Stimulated activated naive B cell treated with anti-CD40 and anti-IgM and Interleukin-4, amounts not matched to agents 10 μg/mL and 1 μg/mL and 100 μg/mL, for 72 hours (primary cell): ENCODE measurements at regions not wholly inside any gene's neighbourhood (a gene's known extent, or its start where the extent isn't known, plus 50 kb on each side); places are given as distances from the start of the nearest gene placed in this dataset.
"Not testable (repeated sequence)": the region's sequence is repeated elsewhere in the genome, so short reads cannot be mapped to it uniquely, and the experiment has no call there.

Experiments
- ATAC-seq, 2 donors: fragments of 150-1000 bp; cut with Tn5 transposase; replicated peaks; 2 replicates each; pipeline ENCODE4 v1.10.0; 2021; ENCODE audit warnings: moderate library complexity in 1 of 2
- DNase-seq: peaks from one replicate; pipeline ENCODE4 v3.0.0; 2021
- H3K27ac Mint-ChIP-seq: one replicate; pipeline ENCODE4 v1.8.0; 2022; ENCODE audit warnings: mild to moderate bottlenecking, mixed read lengths
- H3K27me3 Mint-ChIP-seq, 2 donors: one replicate each; pipeline ENCODE4 v1.8.0; 2022; ENCODE audit warnings: mixed read lengths in 2 of 2
- H3K36me3 Mint-ChIP-seq, 2 donors: one replicate each; pipeline ENCODE4 v1.8.0; 2022; ENCODE audit warnings: mixed read lengths in 2 of 2, mild to moderate bottlenecking in 1 of 2
- H3K4me1 Mint-ChIP-seq, 2 donors: one replicate each; pipeline ENCODE4 v1.8.0; 2022; ENCODE audit warnings: mixed read lengths in 2 of 2, mild to moderate bottlenecking in 1 of 2
- H3K4me3 Mint-ChIP-seq, 2 donors: one replicate each; pipeline ENCODE4 v1.8.0; 2022; ENCODE audit warnings: mild to moderate bottlenecking in 2 of 2, mixed read lengths in 2 of 2, moderate library complexity in 1 of 2
- H3K9me3 Mint-ChIP-seq, 2 donors: one replicate each; pipeline ENCODE4 v1.8.0; 2022; ENCODE audit warnings: mixed read lengths in 2 of 2, mild to moderate bottlenecking in 1 of 2

DNA sequence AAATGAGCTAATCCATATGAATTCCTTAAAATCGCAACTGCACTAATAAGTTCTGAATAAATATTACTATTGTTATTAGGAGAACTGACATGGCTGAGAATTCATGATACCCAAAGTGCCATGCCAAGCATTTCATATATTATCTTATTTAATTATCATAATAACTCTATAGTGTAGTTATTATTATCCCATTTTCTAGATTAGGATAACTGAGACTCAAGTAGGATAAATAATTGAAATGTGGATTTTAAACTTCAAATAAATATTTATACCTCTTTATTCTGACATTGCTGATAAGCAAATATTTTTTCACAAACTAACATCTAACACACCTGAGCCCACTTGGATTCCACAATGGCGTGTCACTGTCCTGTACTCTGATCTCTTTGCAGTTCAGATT lies 492.7 kb downstream of the IRS1 start:
- no peak overlapping the region for H3K4me3 Mint-ChIP-seq
- no peaks in the 10 kb centered on the region for H3K36me3 Mint-ChIP-seq
- ATAC-seq (no peak), DNase-seq (no peak)
- peaks cover 0 to 2% of the 10 kb centered on the region in 2 donors for H3K9me3 Mint-ChIP-seq
- no peak overlapping the region for H3K27ac Mint-ChIP-seq
- H3K27me3 Mint-ChIP-seq: no peaks in the 10 kb centered on the region
- peaks cover 4 to 8% of the 10 kb centered on the region in 2 donors for H3K4me1 Mint-ChIP-seq

GRCh38 chr2:226304308-226304707 lies 495.3 kb downstream of the IRS1 start:
- peak; percentile 48 to 75 for ATAC-seq
- peaks cover 0 to 4% of the 10 kb centered on the region in 2 donors for H3K9me3 Mint-ChIP-seq
- no peak for DNase-seq
- H3K27ac Mint-ChIP-seq: peak overlapping the region; percentile 37
- no peaks in the 10 kb centered on the region for H3K36me3 Mint-ChIP-seq
- H3K27me3 Mint-ChIP-seq: no peaks in the 10 kb centered on the region
- peaks cover 7 to 8% of the 10 kb centered on the region in 2 donors for H3K4me1 Mint-ChIP-seq
- H3K4me3 Mint-ChIP-seq: no peak overlapping the region

DNA sequence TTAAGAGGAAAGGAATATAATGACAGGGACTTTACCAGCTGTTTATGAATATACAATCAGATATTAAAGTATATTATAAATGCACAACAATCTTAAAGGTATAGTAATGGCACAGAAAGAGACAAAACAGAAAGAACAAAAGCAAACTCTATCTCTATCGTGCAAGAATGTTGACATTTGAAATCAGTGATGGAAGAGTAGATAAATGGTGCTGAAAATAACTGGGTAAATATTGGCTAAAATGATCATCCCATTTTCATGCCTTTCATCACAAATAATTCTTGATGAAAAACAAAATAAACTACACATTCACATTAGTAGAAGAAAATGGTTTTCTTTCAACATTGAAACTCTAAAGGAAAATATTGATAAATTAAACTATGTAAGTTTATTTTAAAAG lies 495.9 kb downstream of the IRS1 start:
- Mint-ChIP-seq H3K27me3 (no peaks in the 10 kb centered on the region), H3K4me1 (peaks cover 7 to 8% of the 10 kb centered on the region in 2 donors), H3K27ac (no peak overlapping the region)

DNA sequence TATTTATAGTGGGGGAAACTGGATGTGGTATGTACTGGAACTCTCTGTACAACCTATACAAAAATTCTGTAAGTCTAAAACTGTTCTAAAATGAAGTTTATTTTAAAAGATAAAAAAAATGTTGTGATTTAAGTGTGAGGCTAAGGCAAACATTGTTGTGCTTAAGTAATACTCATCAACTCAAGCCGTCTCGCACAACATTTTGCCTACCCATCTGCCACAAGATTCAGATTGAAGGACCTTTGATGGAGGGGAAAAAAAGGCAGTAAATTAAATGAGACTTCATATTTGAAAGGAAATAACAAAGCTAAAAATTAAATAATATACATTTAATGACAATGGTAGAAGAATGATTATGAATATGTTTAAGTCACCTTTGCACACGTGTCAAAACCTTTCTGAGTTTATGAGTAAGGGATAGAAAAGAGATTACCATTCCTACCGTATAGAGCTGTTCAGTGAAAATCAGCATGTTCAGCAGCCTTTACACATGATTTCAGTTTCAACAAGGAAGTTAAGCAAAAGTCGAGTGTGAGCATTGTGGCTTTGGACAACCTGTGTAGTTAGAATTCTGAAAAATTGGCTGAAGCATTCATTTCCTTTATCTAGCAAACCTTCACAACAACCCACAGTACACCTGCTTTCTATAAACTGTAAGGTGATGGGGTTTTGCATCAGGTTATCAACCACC lies 499.3 kb downstream of the IRS1 start:
- DNase-seq (no peak), ATAC-seq (peak in 1 of 2 donors; percentile 34)
- no peak overlapping the region for H3K4me3 Mint-ChIP-seq
- no peak overlapping the region for H3K27ac Mint-ChIP-seq
- no peaks in the 10 kb centered on the region for H3K36me3 Mint-ChIP-seq
- H3K27me3 Mint-ChIP-seq: no peaks in the 10 kb centered on the region
- peaks cover 6 to 8% of the 10 kb centered on the region in 2 donors for H3K4me1 Mint-ChIP-seq
- peaks cover 0 to 4% of the 10 kb centered on the region in 2 donors for H3K9me3 Mint-ChIP-seq

More for the DNA sequence above, 495.9 kb downstream of the IRS1 start:
- no peak overlapping the region for H3K4me3 Mint-ChIP-seq
- DNase-seq (no peak), ATAC-seq (no peak)
- no peaks in the 10 kb centered on the region for H3K36me3 Mint-ChIP-seq
- peaks cover 0 to 4% of the 10 kb centered on the region in 2 donors for H3K9me3 Mint-ChIP-seq

GRCh38 chr2:226299771-226300170 lies 499.8 kb downstream of the IRS1 start:
- H3K36me3 Mint-ChIP-seq: no peaks in the 10 kb centered on the region
- H3K9me3 Mint-ChIP-seq: peaks cover 0 to 4% of the 10 kb centered on the region in 2 donors
- no peak for DNase-seq
- no peak overlapping the region for H3K4me3 Mint-ChIP-seq
- peaks cover 5 to 6% of the 10 kb centered on the region in 2 donors for H3K4me1 Mint-ChIP-seq
- no peak overlapping the region for H3K27ac Mint-ChIP-seq
- H3K27me3 Mint-ChIP-seq: no peaks in the 10 kb centered on the region
- ATAC-seq: no peak

- Mint-ChIP-seq H3K27me3 (no peaks in the 10 kb centered on the region), H3K27ac (no peak overlapping the region), H3K4me3 (no peak overlapping the region), H3K9me3 (peaks cover 10 to 13% of the 10 kb centered on the region in 2 donors), H3K36me3 (peaks cover 0 to 4% of the 10 kb centered on the region in 2 donors), H3K4me1 (peaks cover 0 to under 1% of the 10 kb centered on the region in 2 donors)
- ATAC-seq (no peak), DNase-seq (no peak)
Observed at GRCh38 chr2:226295681-226296080, 503.9 kb downstream of the IRS1 start.

DNA sequence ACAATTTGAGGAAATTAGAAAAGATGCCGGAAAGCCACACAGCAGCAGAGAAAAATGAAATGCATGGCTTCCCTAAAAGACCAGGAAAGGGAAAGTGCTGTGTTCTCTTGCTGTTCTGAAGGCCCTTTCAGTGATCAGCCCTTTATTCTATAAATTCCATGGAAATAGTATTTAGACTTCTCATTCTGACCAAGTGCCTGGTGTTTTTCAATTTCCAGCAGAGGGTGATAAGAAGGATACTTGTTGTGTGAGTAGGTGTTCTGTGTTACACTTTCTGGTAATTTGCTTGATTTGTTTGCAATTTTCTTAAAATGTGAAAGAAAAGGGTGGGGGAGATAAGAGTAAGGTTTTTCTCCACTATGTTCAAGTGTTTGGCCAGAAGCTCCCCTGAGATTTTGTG lies 504.5 kb downstream of the IRS1 start:
- DNase-seq: no peak
- Mint-ChIP-seq H3K27ac (no peak overlapping the region), H3K4me1 (no peaks in the 10 kb centered on the region), H3K27me3 (no peaks in the 10 kb centered on the region), H3K4me3 (no peak overlapping the region), H3K36me3 (peaks cover 0 to 4% of the 10 kb centered on the region in 2 donors), H3K9me3 (peaks cover 10 to 14% of the 10 kb centered on the region in 2 donors)
- ATAC-seq: no peak

DNA sequence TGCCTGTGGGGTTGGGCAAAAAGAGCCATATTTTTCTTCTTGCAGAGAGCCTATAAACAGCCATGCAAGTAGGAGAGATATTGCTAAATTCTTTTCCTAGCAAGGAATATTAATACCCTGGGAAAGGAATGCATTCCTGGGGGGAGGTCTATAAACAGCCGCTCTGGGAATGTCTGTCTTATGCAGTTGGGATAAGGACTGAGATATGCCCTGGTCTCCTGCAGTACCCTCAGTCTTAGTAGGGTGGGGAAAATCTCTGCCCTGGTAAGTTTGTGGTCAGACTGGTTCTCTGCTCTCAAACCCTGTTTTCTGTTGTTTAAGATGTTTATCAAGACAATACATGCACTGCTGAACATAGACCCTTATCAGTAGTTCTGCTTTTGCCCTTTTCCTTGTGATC lies 508.3 kb downstream of the IRS1 start:
- not testable (repeated sequence) for ATAC-seq, DNase-seq, H3K27ac Mint-ChIP-seq, H3K36me3 Mint-ChIP-seq, H3K27me3 Mint-ChIP-seq, H3K4me1 Mint-ChIP-seq, H3K4me3 Mint-ChIP-seq
- H3K9me3 Mint-ChIP-seq: peaks cover 10 to 17% of the 10 kb centered on the region in 2 donors

GRCh38 chr2:226286916-226287315 lies 512.7 kb downstream of the IRS1 start:
- H3K36me3 Mint-ChIP-seq: no peaks in the 10 kb centered on the region
- no peaks in the 10 kb centered on the region for H3K27me3 Mint-ChIP-seq
- no peak overlapping the region for H3K4me3 Mint-ChIP-seq
- DNase-seq (no peak), ATAC-seq (no peak)
- no peak overlapping the region for H3K27ac Mint-ChIP-seq
- H3K4me1 Mint-ChIP-seq: peaks cover 4 to 7% of the 10 kb centered on the region in 2 donors
- peaks cover 6 to 11% of the 10 kb centered on the region in 2 donors for H3K9me3 Mint-ChIP-seq

DNA sequence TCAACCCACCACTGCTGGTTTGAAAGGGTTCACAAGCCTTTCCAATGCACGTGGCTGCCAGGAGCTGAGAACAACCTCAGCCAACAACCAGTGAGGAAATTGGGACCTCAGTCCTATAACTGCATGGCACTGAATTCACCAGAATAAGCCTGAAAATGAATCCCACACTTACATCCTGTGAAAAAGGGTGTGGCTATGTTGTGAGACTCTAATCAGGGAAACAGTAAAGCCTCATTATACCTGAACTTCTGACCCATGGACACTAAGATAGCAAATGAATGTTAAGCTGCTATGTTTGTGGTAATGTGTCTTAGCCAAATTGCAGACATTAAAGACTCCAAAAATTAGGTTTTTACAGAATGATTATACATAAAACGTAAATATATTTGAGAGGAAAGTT lies 515.8 kb downstream of the IRS1 start:
- no peak for ATAC-seq
- peaks cover 4 to 7% of the 10 kb centered on the region in 2 donors for H3K4me1 Mint-ChIP-seq
- H3K27me3 Mint-ChIP-seq: no peaks in the 10 kb centered on the region
- H3K9me3 Mint-ChIP-seq: peaks cover 0 to 5% of the 10 kb centered on the region in 2 donors
- DNase-seq: no peak
- no peak overlapping the region for H3K27ac Mint-ChIP-seq
- H3K36me3 Mint-ChIP-seq: no peaks in the 10 kb centered on the region
- no peak overlapping the region for H3K4me3 Mint-ChIP-seq

DNA sequence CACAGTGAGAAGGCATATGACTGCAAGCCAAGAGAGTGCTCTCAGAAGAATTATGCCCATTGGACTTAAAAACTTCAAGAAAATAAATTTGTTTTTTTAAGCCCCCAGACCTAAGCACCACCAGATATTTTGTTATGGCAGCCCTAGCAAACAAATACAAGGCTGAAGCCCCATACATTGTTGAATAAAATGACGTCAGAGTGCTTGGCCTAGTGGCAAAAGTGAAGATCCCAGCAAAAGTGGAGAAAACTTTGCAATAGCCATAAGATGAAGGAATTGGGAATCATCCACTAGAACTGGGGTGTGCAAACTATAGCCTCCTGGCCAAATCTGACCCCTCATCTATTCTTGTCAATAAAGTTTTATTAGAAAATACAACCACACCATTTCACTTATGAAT lies 517.5 kb downstream of the IRS1 start:
- ATAC-seq (no peak), DNase-seq (no peak)
- peaks cover 1 to 5% of the 10 kb centered on the region in 2 donors for H3K4me1 Mint-ChIP-seq
- peaks cover 0 to 4% of the 10 kb centered on the region in 2 donors for H3K27me3 Mint-ChIP-seq
- H3K9me3 Mint-ChIP-seq: peaks cover 0 to 5% of the 10 kb centered on the region in 2 donors
- no peaks in the 10 kb centered on the region for H3K36me3 Mint-ChIP-seq
- no peak overlapping the region for H3K27ac Mint-ChIP-seq
- no peak overlapping the region for H3K4me3 Mint-ChIP-seq

GRCh38 chr2:226280136-226280535 lies 519.5 kb downstream of the IRS1 start:
- H3K27me3 Mint-ChIP-seq, DNase-seq, ATAC-seq, H3K36me3 Mint-ChIP-seq, H3K4me1 Mint-ChIP-seq, H3K27ac Mint-ChIP-seq, H3K9me3 Mint-ChIP-seq, H3K4me3 Mint-ChIP-seq: not testable (repeated sequence)

DNA sequence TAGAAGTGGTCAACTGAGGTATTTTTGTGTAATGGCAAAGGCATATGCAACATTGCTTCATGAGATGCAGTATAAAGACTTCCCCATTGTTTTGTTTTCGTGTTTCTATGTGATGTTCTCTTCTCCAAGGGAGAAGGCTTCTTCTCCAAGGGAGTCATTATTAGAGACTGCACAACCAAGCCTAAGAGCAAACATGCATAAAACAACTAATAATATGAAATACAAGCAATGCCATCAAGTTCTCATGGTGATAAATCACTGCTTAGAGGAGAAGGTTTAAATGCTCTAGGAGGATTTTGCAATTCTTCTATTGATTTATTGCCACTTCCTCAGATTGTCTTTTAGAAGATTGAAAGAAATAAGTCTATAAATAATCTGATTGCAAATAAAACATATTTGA lies 524.4 kb downstream of the IRS1 start:
- ATAC-seq (no peak), DNase-seq (no peak)
- H3K27ac Mint-ChIP-seq: no peak overlapping the region
- H3K4me3 Mint-ChIP-seq: no peak overlapping the region
- H3K27me3 Mint-ChIP-seq: peaks cover 7 to 13% of the 10 kb centered on the region in 2 donors
- no peaks in the 10 kb centered on the region for H3K36me3 Mint-ChIP-seq
- peaks cover 0 to 5% of the 10 kb centered on the region in 2 donors for H3K9me3 Mint-ChIP-seq
- H3K4me1 Mint-ChIP-seq: no peaks in the 10 kb centered on the region

- H3K4me1 Mint-ChIP-seq: no peaks in the 10 kb centered on the region
- H3K4me3 Mint-ChIP-seq: no peak overlapping the region
- peaks cover 7 to 16% of the 10 kb centered on the region in 2 donors for H3K27me3 Mint-ChIP-seq
- ATAC-seq (no peak), DNase-seq (no peak)
- H3K9me3 Mint-ChIP-seq: no peaks in the 10 kb centered on the region
- no peak overlapping the region for H3K27ac Mint-ChIP-seq
- H3K36me3 Mint-ChIP-seq: no peaks in the 10 kb centered on the region
Observed at GRCh38 chr2:226274143-226274542, 525.5 kb downstream of the IRS1 start.

- no peaks in the 10 kb centered on the region for H3K4me1 Mint-ChIP-seq
- no peaks in the 10 kb centered on the region for H3K36me3 Mint-ChIP-seq
- ATAC-seq (no peak), DNase-seq (no peak)
- peaks cover 7 to 16% of the 10 kb centered on the region in 2 donors for H3K27me3 Mint-ChIP-seq
- H3K9me3 Mint-ChIP-seq: no peaks in the 10 kb centered on the region
- H3K27ac Mint-ChIP-seq: no peak overlapping the region
- no peak overlapping the region for H3K4me3 Mint-ChIP-seq
Observed at GRCh38 chr2:226273440-226273839, 526.2 kb downstream of the IRS1 start.
